ENCODE measurements at regions not wholly inside any gene's neighbourhood (a gene's known extent, or its start where the extent isn't known, plus 50 kb on each side); places are given as distances from the start of the nearest gene placed in this dataset.

DNA sequence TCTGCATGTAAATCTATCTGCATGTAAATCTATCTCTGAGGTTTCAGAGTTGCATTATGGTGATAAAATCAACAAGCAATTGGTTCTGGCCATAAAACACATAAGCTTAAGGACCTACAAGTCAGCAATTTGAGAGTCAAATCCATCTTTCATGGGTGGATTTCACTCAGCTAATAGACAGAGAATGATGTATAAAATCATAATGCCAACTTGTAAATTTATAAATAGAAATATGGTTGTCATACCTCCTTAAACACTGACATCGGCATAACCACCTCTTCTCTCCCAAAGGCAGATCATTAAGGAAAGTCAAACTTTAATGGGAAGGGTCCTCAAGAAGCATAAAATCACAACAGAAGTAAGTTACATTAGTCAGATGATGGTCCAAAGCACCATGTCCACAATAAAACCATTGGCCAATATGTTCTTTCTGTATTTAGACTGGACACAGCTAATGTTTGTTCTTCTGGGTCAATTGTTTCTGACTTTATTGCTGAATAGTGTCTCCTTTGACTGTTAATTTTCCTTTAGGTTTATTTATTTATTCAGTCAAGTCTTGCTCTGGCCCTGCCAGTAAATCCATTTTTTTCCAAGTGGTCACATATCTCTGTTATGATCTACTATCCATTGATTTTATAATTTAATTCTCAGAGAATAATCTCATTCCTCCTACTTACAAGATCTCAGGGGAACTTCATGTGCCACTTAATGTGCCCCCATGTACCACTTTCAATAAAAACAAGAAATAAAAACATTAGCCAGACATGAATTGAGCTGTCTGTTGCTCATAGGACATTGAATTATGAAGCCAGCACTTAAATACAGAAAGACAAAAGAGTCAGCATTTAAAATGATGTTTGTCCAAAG lies 382.9 kb upstream of the IRAK1BP1 start:
- WGBS: 95% methylated on average over 1 of the region's 1 CpG
- H3K27me3 ChIP-seq (ENCODE audit: control insufficient read depth in 4 of 4, insufficient read depth in 4 of 4, low read length in 3 of 4): no peaks in the 10 kb centered on the region
- H3K9ac ChIP-seq (ENCODE audit: low read depth in 1 of 2, low read length in 2 of 2): no peak overlapping the region
- no peaks in the 10 kb centered on the region for H3K4me1 ChIP-seq (ENCODE audit: control insufficient read depth in 4 of 4, insufficient read depth in 4 of 4, low read length in 3 of 4)
- H3K9me3 ChIP-seq (ENCODE audit: control insufficient read depth in 4 of 4, low read length in 3 of 4): no peaks in the 10 kb centered on the region
- no peak overlapping the region for H3K4me3 ChIP-seq (ENCODE audit: low read depth in 1 of 3, low read length in 3 of 3)
- DNase-seq (ENCODE audit: low spot score): no peak
- H3K36me3 ChIP-seq (ENCODE audit: control insufficient read depth in 4 of 4, insufficient read depth in 3 of 4, low read depth in 1 of 4, low read length in 3 of 4): no peaks in the 10 kb centered on the region
- TF ChIP-seq GABPA (IDR thresholded peaks at IDR 0.05 in 1 of 2, conservative IDR thresholded peaks at IDR 0.05 in 1 of 2) (no peak), HNF4G (IDR thresholded peaks at IDR 0.05) (no peak), JUND (IDR thresholded peaks at IDR 0.05) (no peak), YY1 (IDR thresholded peaks at IDR 0.05) (no peak), ATF3 (IDR thresholded peaks at IDR 0.05) (no peak), RXRA (IDR thresholded peaks at IDR 0.05) (no peak), ZBTB33 (IDR thresholded peaks at IDR 0.05) (no peak), EGR1 (IDR thresholded peaks at IDR 0.05; ENCODE audit: low read depth in 2 of 2) (no peak), CTCF (IDR thresholded peaks at IDR 0.05; ENCODE audit: low read depth, low read length, missing input control) (no peak), FOXA1 (IDR thresholded peaks at IDR 0.05) (no peak), SP1 (IDR thresholded peaks at IDR 0.05) (no peak), NR2F2 (IDR thresholded peaks at IDR 0.05) (no peak)
- TF ChIP-seq, protein P1, sequence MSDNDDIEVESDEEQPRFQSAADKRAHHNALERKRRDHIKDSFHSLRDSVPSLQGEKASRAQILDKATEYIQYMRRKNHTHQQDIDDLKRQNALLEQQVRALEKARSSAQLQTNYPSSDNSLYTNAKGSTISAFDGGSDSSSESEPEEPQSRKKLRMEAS (IDR thresholded peaks at IDR 0.05): no peak
- no peak overlapping the region for H3K27ac ChIP-seq (ENCODE audit: low read depth in 1 of 2, low read length in 2 of 2)

GRCh38 chr6:78487401-78487800 lies 379.9 kb upstream of the IRAK1BP1 start:
- WGBS: 73% methylated on average over 1 of the region's 1 CpG
- no peaks in the 10 kb centered on the region for H3K9me3 ChIP-seq (ENCODE audit: control insufficient read depth in 4 of 4, low read length in 3 of 4)

More at GRCh38 chr6:78487401-78487800, 379.9 kb upstream of the IRAK1BP1 start:
- Histone ChIP-seq H3K4me3 (ENCODE audit: low read depth in 1 of 3, low read length in 3 of 3) (no peak overlapping the region), H3K36me3 (ENCODE audit: control insufficient read depth in 4 of 4, insufficient read depth in 3 of 4, low read depth in 1 of 4, low read length in 3 of 4) (no peaks in the 10 kb centered on the region), H3K27ac (ENCODE audit: low read depth in 1 of 2, low read length in 2 of 2) (no peak overlapping the region), H3K4me1 (ENCODE audit: control insufficient read depth in 4 of 4, insufficient read depth in 4 of 4, low read length in 3 of 4) (no peaks in the 10 kb centered on the region), H3K27me3 (ENCODE audit: control insufficient read depth in 4 of 4, insufficient read depth in 4 of 4, low read length in 3 of 4) (no peaks in the 10 kb centered on the region), H3K9ac (ENCODE audit: low read depth in 1 of 2, low read length in 2 of 2) (no peak overlapping the region)
- no peak for TF ChIP-seq RAD21 (IDR thresholded peaks at IDR 0.05)
- no peak for TF ChIP-seq HNF4G (IDR thresholded peaks at IDR 0.05)
- no peak for TF ChIP-seq NR2F2 (IDR thresholded peaks at IDR 0.05)
- TF ChIP-seq GABPA (IDR thresholded peaks at IDR 0.05 in 1 of 2, conservative IDR thresholded peaks at IDR 0.05 in 1 of 2): no peak
- no peak for TF ChIP-seq FOXA2 (IDR thresholded peaks at IDR 0.05)
- TF ChIP-seq, protein P1 (IDR thresholded peaks at IDR 0.05): no peak
- TF ChIP-seq SP1 (IDR thresholded peaks at IDR 0.05): no peak
- TF ChIP-seq, protein P2, sequence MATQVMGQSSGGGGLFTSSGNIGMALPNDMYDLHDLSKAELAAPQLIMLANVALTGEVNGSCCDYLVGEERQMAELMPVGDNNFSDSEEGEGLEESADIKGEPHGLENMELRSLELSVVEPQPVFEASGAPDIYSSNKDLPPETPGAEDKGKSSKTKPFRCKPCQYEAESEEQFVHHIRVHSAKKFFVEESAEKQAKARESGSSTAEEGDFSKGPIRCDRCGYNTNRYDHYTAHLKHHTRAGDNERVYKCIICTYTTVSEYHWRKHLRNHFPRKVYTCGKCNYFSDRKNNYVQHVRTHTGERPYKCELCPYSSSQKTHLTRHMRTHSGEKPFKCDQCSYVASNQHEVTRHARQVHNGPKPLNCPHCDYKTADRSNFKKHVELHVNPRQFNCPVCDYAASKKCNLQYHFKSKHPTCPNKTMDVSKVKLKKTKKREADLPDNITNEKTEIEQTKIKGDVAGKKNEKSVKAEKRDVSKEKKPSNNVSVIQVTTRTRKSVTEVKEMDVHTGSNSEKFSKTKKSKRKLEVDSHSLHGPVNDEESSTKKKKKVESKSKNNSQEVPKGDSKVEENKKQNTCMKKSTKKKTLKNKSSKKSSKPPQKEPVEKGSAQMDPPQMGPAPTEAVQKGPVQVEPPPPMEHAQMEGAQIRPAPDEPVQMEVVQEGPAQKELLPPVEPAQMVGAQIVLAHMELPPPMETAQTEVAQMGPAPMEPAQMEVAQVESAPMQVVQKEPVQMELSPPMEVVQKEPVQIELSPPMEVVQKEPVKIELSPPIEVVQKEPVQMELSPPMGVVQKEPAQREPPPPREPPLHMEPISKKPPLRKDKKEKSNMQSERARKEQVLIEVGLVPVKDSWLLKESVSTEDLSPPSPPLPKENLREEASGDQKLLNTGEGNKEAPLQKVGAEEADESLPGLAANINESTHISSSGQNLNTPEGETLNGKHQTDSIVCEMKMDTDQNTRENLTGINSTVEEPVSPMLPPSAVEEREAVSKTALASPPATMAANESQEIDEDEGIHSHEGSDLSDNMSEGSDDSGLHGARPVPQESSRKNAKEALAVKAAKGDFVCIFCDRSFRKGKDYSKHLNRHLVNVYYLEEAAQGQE (IDR thresholded peaks at IDR 0.05): no peak
- TF ChIP-seq FOXA1 (IDR thresholded peaks at IDR 0.05): no peak
- no peak for TF ChIP-seq TAF1 (conservative IDR thresholded peaks at IDR 0.05)
- TF ChIP-seq CTCF (IDR thresholded peaks at IDR 0.05; ENCODE audit: low read depth, low read length, missing input control): no peak
- TF ChIP-seq RXRA (IDR thresholded peaks at IDR 0.05): no peak
- no peak for TF ChIP-seq ZBTB33 (IDR thresholded peaks at IDR 0.05)
- DNase-seq (ENCODE audit: low spot score): no peak
